22Rv1 (cell line): ENCODE measurements at regions not wholly inside any gene's neighbourhood (a gene's known extent, or its start where the extent isn't known, plus 50 kb on each side); places are given as distances from the start of the nearest gene placed in this dataset.

Experiments
- H3K27ac ChIP-seq: fragments of 450-650 bp; 2 replicates; pipeline ENCODE4 v1.5.1; 2017
- CTCF ChIP-seq: fragments of 450-650 bp; IDR thresholded peaks from 2 replicates; pipeline ENCODE4 v1.5.1; 2017; ENCODE audit warnings: mild to moderate bottlenecking
- ZFX ChIP-seq: fragments of 450-650 bp; IDR thresholded peaks from 2 replicates; pipeline ENCODE4 v1.6.1; 2017; ENCODE audit warnings: antibody characterized with exemption, borderline replicate concordance

DNA sequence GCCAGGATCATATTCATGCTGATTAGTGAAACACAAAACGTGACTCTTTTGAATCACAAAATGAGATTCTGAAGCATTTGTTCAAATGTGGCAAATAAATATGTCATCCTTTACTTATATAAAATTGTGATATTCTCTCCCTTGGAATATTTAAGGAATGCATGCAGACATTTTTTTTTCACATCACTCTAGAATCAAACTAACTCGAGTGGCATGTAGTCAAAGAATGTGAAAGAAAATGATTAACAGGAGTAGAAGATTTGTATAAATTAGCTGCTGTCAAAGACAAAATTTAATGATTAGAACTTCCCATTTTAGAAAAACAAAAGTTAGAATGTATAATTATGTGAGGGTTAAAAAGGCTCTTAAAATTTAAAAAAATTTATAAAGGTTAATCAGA is 721.0 kb upstream of the FAM98A start:
- TF ChIP-seq CTCF (no peak), ZFX (no peak)
- H3K27ac ChIP-seq: no peak overlapping the region

GRCh38 chr2:34317797-34318196 is 718.7 kb upstream of the FAM98A start:
- TF ChIP-seq ZFX (no peak), CTCF (no peak)
- H3K27ac ChIP-seq: no peak overlapping the region

- H3K27ac ChIP-seq: no peak overlapping the region
- no peak for TF ChIP-seq CTCF
- TF ChIP-seq ZFX: no peak
These were observed 717.7 kb upstream of the FAM98A start for GRCh38 chr2:34316788-34317187.

DNA sequence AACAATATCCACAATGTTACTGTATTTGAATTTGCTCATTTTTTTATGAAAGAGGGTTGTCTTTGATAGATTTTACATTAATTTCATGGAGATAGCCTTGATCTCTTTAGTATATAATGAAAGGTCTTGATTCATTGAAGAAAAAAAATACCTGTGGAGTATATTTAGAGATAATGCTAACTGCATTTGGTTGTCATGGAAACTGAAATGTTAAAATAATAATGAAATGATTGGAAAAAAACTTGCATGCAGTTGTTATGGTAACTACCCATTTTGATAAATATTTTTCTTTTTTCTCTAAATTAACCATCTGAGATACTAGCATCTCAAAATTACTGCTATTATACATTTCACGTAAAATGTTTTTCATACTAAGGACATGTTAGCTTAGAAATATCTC is 712.7 kb upstream of the FAM98A start:
- no peak overlapping the region for H3K27ac ChIP-seq
- no peak for TF ChIP-seq ZFX
- no peak for TF ChIP-seq CTCF

DNA sequence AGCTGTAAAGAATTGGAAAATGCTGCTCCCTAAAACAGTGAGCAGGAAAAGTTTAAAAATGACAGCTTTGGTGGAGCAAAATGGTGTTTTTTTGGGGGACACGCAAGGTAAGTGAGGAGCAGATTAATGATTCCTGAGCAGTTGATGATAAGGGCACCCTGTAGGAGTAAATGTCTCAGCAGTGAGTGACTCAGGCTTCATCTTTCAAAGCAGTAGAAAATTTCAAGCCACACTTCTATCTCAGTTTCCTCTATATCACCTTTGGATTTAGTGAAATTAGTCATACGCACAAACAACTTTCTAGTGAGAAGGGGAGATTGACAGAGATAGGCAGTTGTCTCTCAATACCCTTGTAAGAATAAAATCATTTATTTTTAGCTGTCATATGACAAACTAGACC is 709.0 kb upstream of the FAM98A start:
- H3K27ac ChIP-seq: no peak overlapping the region
- no peak for TF ChIP-seq ZFX
- TF ChIP-seq CTCF: no peak

DNA sequence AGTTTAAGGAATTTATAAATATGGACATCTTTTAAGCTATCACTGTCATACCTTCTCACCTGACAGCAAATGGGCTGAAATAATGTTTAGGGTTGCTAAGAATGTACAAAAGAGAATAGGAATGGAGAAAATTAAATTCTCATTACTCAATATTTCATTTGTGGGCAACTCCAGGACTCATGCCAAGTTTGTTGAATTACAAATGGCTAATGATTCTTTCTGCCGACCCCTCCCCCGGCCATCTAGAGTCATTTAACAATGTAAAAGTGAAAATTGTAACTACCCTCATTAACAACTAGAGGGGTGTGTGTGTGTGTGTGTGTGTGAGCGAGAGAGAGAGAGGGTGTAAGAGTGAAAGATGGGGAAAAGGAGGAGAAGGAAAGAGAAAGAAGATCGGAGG is 708.5 kb upstream of the FAM98A start:
- no peak overlapping the region for H3K27ac ChIP-seq
- TF ChIP-seq ZFX (no peak), CTCF (no peak)

DNA sequence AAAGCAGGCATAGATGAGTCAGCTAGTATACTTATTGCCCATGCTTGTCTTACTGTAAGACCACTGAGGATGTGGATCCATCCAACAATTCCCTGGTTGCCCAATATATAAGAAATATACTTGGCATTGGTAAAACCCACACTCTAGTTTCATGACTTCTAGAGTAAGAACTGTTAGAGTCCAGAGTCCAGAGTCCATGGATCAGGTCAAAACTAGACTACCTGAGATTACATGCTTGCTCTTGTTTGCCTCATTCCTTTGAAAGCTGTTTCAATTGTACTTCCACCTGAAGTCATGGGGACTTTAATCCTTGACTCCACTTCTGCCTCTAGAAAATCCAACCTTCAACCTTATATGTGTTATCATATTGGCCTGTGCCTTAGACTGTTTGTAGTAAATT is 707.6 kb upstream of the FAM98A start:
- TF ChIP-seq CTCF (no peak), ZFX (no peak)
- no peak overlapping the region for H3K27ac ChIP-seq

- H3K27ac ChIP-seq: no peak overlapping the region
- TF ChIP-seq CTCF (no peak), ZFX (no peak)
These were observed 706.5 kb upstream of the FAM98A start for GRCh38 chr2:34305587-34305986.
